ENCODE measurements at regions not wholly inside any gene's neighbourhood (a gene's known extent, or its start where the extent isn't known, plus 50 kb on each side); places are given as distances from the start of the nearest gene placed in this dataset.

DNA sequence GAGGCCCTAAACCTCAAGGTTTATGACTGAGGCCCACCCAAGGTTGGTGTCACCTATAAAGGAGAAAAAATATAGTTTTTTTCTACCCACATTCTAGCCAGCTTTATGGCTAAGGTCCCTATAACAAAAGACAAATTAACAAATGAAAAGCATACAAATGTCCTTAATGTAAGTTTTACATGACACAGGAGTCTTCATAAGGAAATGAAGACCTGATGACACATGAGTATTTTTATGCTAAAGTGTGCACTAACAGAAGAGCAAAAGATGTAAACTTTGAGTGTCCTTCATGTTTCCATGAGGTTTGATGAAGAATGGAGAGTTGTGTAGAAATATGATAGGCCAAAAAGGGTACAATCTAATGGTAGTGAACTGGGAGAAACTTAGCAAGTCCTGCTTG lies 114.7 kb upstream of the INTU start:
- TF ChIP-seq CTCF (IDR thresholded peaks at IDR 0.05) (no peak), EP300 (IDR thresholded peaks at IDR 0.05) (no peak), POLR2A (IDR thresholded peaks at IDR 0.05) (no peak), POLR2AphosphoS5 (IDR thresholded peaks at IDR 0.05) (no peak)
